ENCODE measurements at regions not wholly inside any gene's neighbourhood (a gene's known extent, or its start where the extent isn't known, plus 50 kb on each side); places are given as distances from the start of the nearest gene placed in this dataset.

- TF ChIP-seq CTCF (IDR thresholded peaks at IDR 0.05) (no peak), POLR2AphosphoS5 (IDR thresholded peaks at IDR 0.05) (no peak)
Observed at GRCh38 chr4:4719436-4719835, 140.0 kb upstream of the MSX1 start.

Data from stomach (tissue), 4 donors.